Right forelimb (tissue), 1 donor: ENCODE measurements at regions not wholly inside any gene's neighbourhood (a gene's known extent, or its start where the extent isn't known, plus 50 kb on each side); places are given as distances from the start of the nearest gene placed in this dataset.

Source experiments
- DNase-seq: peaks from one replicate; pipeline ENCODE4 v3.0.0-alpha.2; 2018

DNA sequence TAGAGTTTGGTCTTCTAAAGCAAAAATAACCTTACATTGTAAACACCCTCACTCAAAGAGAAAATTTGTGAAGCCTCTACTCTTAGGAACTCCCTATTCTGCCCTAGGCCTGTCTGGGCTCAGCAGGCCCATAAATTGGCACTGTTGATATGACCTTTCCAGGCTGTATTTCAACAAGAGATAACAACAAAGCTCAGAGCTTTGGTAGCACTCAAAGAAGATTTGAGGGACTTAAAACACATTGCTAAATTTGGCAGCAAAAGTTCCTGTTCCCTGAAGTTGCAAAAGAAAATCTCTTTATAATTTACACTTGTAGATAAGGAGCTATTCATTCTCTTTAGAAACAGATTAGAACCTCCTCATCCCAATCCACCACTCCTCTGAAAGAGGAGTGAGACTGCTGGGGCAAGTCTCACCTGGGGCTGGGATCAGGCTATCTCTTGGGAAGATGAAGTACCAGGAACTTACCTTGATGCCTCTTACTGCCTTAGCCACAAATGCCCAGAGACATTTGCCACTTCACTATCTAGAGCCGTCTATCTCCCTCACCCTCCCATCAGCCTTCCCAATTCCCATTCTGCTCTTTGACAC is 110.4 kb upstream of the AKIP1 start:
- DNase-seq, result no peak

DNA sequence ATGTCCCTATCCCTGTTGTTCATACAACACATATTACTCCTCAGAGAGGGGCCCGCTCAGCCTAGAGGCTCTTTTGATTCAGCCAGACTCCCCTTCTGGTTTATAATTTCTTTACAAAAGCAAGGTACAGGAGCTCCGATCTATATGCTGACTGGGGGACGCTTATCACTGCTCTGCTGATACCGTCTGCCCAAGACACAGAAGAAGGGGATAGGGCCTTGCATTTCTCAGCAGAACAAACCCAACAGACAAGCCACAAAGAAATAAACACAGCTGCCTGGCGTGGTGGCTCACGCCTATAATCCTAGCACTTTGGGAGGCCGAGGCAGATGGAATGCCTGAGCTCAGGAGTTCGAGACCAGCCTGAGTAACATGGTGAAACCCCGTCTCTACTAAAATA is 109.9 kb upstream of the AKIP1 start:
- DNase-seq, result no peak

DNA sequence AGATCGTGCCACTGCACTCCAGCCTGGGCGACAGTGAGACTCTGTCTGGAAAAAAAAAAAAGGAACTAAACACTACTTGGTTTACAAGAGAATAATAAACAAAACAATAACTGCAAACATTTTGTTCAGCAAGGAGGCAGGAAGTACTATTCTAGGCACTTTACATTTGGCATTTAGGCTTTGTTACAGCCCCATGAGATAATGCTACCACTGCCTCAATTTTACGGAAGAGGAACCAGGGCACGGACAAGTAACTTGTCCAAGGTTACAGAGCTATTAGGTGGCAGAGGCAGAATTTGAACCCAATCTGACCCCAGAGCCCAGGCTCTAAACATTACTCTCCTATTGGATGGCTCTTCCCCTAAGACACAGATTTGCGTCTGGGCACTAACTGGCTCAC is 108.7 kb upstream of the AKIP1 start:
- DNase-seq, result no peak

DNA sequence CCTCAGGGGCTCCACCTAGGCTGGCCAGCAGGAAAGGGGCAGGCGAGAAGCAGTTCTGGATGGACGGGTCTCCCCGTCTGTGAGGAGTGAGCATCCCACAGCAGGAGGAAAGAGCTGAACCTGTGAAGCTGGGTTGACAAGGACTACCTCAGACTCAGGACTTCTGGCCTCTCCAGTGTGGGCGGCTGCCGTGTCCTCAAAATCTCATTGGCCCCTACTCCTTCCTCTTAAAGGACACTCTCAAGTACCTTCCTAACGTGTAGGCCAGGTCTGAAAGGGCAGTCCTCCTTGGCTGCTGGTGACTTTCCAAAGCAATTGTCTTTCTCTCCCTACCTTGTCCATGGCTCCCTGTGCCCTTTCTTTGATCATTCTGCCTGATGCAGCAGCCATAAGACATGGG is 107.0 kb upstream of the AKIP1 start:
- DNase-seq, result no peak

DNA sequence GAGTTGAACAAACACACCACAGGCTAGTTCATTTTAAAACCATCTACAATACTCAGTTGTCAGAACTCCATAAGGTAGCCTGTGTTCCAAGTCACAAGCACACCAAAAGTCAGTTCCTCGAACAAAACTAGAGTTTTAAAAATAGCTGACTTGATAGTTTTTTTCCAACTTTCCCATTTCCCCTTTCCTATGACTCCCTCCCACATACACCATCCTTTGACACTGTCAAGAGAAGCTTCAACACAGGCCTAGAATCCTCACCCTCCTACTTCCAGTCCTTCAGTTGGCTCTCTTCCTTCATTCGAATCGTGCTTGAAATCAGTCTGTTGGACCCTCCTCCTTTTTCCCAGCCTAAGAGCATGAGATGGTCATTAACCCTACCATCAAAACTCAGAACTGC is 105.7 kb upstream of the AKIP1 start:
- DNase-seq, result no peak

DNA sequence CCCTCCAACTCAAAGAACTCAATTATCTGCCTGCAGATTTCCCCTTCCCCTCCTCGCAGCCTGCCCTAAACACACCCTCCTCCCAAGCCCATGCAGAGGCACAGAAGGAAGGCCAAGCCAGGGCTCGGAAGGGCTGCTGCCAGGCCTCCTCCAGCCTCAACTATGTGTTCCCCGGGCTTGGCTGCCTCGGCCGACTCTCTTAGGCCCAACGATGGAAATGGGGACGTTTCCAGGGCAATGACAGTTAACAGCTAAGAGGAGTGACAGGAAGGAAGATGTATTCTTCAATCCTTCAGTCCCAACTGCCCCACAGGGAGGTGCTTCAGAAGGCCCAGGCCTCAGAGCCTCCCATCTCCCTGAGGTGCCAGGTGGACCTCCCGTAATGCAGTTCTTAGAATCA is 104.0 kb upstream of the AKIP1 start:
- no peak for DNase-seq

DNA sequence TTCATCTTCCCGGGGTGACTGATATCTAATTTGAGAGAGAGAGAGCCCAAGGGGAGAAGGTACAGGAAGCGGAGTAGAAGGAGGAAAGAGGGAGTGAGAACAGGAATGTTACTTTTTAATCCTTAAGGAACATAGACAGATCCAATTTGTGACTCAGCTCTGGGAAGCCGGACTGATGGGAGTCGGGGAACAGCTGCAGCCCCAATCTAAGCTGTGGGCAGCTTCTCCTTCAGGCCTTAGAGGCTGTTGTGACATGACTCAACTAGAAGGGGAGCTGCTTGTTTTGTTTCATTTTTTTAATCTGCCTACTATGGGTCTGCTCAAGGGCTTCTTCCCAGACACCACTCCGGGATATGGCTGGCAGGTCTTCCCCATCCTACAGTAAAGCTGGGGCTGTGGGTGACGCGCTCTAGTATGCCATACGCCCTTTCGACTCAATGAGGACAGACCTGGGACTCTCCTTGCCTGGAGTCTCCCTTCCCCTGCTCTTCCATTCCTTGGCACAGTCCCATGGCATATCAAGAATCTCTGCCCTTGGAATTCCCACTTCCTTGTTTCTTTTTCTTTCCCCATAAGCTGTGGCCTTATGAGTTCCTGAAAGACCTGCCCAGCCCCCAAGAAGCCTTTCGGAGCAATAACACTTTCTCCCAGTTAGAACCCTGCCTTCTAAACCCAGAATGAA is 103.3 kb upstream of the AKIP1 start:
- no peak for DNase-seq

DNA sequence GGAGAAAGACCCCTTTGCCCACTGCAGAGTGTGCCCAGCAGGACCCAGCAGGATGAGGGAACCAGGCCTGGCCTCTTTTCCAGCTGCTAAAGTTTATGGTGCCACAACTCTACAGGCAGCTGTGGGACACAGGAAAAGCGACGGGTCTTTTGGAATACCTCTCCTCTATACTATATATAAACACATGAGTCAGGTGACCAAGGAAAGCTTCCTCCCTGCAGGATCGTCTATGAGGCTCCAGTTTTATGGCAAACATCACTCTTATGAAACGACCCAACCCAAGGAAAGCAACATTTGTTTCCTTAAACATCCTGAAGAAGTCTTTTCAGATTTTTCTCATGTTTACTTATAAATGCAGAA is 102.8 kb upstream of the AKIP1 start:
- no peak for DNase-seq

DNA sequence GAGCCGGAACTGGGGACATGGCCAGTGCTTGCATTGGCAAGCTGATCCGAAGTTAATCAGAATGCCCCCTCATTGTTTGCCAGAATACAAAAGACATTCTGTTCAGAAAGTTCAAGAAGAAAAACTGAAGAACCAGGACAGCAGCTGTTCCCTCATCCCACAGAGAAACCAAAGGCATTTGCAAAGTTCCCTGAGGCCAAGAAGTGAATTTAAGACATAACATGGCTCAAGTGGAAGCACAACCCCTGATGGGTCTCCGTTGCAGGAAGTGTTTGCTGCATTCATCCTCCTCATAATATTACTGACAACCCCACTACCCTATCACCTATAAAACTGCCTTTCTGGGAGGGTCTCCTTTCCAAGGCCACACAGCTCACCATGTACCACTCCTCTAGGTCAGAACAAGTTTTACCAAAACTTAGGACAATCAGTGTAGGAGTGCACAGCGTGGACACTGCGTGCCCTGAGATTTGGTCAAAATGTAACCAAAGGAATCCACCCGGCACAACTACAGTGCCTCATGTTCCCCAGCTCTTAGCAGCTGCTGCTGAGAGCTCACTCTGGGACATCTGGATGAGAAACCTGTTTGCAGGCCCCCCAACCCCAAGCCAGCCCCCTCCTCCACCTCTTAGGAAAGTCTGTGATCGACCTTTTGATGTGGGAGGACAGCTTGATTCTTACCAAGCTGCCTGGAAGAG is 101.6 kb upstream of the AKIP1 start:
- no peak for DNase-seq

DNA sequence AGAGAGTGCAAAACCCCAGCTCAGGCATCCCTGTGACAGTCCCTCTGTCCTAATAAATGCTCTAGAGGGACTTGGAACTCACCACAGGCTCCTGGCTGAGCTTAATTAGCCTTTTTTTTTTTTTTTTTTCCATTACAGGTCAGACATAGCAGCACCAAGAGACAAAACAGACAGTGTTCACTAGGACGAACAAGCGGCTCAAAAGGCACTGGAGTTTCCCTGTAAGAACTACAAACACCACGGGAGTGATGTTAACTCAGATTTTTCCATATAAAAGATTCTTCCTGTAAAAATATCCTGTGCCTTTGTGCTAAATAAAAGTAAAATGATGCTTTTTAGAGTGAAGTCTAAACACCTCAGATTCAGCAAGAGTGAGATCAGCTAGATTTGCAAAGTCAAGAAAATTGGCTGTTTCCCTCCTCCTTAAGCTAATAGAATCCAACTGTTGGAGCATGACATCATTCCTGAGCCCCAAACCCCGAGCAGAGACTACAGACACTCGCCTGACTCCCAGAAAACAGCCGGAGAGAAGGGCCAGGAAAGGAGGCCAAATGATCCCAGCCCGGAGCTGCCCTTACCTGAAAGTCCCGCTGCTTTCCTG is 101.0 kb upstream of the AKIP1 start:
- no peak for DNase-seq

DNA sequence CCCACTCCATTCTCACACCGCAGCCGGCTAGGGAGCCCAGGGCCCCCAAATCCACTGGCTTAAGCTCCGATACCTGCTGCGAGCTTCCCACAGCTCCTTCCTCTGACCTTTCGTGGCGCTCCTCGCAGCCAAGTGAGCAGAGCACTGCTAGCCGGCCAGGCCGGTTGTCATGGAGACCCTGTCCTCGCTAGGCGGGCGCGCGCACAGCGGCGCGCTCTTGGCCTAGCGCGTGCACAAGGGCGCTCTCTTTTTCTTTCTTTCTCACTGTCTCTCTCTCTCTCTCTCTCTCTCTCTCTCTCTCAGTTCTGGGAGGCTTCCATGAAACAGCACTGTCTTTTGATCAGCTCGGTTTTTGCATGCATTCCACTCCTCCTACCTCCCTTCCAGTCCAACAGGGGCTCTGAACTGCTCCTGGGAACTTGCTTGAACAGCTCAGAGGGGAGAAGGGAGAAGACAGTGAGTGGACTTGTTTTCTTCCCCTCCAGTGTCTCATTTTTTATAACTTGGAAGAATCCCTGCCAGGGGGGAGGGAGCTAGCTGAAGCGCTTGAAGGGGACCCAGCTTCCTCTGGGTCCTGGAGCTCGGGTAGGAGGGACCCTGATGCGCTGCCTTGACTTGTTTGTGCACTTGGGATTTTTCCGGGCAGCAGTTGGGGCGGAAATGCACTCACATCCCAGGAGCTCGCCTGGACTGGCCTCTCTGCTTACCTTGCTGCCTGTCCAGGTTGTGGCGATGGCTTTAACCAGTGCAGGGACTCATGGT is 100.3 kb upstream of the AKIP1 start:
- DNase-seq, result peak; percentile 88

DNA sequence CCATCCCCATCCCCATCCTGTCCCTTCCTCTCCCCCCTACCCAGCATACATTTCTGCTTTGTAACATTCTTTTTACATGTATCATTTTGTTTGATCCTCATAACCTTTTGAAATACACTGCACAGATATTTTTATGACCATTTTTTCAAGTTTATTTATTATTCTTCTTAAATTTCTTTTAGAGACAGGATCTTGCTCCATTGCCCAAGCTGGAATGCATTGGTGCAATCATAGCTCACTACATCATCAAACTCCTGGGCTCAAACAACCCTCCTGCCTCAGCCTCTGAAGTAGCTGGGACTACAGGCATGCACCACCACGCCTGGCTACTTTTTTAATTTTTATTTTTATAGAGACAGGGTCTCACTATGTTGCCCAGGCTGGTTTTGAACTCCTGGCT is 99.4 kb upstream of the AKIP1 start:
- no peak for DNase-seq

DNA sequence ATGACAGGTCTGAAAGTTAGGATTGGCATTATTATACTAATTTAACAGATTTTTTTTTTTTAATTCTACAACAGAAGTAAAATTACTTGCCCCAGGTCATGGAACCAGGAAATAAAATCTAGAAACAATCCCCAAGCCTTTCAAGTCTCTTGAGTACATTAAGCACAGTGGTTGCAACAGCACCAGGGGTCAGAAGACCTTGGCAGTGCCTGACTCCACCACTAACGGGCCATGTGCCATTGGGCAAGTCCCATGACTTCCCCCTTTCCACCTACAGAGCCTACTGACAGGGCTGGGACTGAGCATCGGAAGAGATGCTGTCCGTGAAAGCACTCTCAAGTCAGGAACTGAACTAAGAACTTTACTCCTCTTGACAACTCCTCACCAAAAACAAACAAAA is 98.6 kb upstream of the AKIP1 start:
- DNase-seq, result no peak

DNA sequence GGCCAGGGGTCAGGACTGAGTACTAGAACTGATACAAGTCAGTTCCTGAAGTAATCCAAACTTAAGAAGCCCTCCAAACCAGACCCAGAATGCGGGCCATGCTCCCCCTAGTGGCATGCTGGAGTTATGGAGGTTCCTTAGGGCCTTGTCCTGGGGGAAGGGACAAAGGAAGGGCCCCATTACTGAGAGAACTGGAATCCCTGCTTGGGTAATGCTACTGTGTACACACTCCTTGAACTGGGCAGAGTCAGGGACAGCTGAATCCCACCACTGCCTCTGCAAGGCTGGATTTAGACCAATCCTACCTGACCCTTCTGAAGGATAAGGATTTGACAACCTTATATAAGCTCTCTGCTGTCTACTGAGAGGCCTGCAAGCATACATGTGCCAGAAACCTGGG is 97.3 kb upstream of the AKIP1 start:
- peak; percentile 86 for DNase-seq

DNA sequence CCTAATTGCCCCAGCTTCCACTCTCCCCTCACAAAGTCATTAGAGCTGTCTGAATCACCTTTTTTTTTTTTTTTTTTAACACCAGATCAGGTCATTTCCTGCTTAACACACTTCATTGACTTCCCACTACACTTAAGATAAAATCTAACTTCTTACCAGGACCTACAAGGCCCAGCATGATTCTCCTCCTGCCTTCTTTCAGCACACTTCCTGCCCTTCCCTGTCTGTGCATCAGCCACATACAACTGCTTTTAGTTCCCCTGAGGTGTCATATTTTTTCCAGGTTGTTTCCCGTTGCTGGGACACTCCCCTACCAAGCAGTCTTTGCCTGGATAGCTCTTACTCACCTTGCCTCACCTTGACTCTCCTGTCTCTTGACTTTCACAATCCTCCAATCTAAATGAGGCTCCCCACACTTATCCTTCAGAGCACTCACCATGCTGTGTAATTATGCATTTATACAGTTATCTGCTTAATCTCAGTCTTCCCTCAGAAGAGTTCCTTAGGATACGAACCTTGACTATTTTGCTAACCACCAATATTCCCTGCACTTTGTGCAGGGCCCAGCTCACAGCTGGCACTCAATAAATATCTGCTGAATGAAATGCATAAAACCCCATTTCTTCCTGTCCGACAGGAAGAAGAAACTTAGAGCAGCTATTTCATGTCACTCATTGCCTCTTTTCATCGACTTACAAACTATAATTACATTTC is 96.6 kb upstream of the AKIP1 start:
- DNase-seq, result no peak

DNA sequence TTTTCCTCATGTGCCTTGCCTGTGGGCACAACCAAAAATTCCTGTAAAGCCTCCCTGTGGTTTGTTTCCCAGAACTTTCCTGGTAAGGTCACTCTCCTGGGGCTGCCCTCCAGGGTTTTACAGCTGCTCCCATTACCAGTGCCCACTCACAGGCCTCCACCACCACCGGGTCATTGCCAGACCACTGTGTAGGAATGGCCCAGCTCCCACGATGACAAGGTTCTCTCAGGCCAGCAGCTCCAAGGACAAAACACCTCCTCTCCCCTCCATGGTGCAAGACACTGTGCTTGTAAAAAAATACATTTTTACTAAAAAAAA is 96.1 kb upstream of the AKIP1 start:
- no peak for DNase-seq

DNA sequence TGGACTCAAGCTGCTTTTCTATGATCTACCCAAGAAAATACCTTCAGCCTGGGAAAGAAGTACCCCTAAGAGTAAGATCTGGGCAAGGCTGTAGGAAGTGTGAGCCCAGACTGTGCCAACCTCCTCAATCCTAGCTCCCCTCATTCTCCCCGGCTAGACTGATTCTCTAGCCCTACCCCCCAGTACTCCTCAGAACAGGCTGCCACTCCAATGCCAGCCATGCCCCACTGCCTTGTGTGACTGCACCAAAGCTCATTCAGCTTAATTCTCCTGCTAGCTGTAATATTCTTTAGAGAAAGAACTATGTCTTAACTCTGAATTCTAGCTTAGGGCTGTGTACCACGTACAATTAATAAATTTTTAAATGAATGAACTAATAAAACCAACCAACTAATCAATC is 92.6 kb upstream of the AKIP1 start:
- DNase-seq, result no peak

DNA sequence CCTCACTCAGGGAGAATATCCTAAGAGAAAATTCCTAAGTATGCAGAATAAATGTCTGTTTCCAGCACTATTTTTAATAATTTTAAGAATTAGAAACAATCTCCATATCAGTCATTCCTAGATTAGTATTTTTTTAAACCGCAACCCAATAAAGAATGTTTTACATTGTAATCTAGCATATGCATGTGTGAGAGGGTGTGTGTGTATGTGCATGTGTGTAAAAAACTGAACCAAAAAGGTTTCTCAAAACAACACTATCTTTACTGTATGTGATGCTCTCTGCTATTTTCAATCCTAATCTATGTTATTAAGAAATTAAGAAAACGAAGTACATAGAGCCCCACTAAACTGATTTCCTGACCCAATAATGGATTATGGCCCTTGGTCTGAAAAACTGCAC is 90.6 kb upstream of the AKIP1 start:
- no peak for DNase-seq

DNA sequence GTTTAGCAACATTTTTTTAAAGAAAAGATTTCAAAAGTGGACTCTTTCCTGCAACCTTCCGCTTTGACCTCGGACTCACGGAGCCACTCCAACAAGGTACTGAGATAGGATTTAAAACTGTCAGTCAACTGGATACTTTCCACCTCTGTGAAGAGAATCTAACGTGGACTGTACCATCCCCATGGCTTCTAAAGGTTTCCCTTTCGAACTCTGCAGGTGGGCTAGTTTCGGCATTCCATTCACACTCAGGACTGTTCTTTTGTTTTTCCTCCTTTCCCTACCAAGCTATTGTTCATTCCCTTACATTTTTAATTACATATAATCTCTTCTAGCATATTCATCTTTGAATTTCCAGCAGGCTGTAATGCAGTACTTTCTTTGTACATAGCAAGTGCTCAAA is 88.5 kb upstream of the AKIP1 start:
- DNase-seq, result no peak

DNA sequence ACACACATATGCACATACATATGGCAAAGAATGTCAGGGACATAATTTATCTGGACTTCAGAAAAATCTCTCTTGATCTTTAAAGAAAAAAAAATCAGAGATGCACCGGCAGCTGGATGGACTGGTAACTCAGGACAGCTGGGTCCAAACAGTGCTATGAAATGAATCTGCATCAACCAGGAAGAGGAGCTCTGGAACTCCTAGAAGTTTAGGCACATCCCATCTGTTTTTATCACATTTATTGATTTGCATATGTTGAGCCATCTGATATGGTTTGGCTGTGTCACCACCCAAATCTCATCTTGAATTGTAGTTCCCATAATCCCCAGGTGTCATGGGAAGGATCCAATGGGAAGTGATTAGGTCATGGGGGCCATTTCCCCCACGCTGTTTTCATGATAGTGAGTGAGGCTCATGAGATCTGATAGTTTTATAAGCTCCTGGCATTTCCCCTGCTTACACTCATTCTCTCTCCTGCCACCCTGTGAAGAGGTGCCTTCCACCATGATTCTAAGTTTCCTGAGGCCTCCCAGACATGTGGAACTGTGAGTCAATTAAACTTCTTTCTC is 87.7 kb upstream of the AKIP1 start:
- DNase-seq, result no peak

DNA sequence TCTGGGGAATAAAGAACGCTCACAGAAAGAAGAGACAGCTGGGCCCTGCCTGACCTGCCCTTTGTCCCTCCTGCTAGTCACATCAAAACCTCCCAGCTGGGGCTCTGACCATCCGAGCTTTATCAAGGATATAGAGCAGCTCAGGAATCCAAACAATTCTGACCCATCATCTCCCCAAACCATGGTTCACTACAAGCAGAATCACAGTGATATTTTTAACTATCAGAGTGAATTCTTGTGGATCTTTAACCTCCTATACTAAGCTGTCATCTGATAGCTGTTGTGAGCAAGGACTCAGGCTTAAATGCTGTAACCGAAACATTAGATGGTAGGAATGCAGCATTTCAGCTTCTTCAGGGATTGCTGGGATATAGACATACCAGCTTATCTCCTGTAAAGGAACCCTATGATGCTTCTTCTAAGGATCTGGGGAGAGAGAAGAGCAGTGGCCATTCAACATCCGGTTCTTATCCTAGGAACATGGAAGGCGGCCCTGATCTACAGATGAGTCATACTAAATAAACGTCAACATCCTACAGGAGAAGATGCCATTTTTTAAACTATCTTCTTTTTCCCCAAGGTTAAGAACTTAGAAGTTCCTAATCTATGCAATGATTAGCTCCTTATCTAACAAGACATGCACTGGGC is 84.7 kb upstream of the AKIP1 start:
- DNase-seq, result no peak

DNA sequence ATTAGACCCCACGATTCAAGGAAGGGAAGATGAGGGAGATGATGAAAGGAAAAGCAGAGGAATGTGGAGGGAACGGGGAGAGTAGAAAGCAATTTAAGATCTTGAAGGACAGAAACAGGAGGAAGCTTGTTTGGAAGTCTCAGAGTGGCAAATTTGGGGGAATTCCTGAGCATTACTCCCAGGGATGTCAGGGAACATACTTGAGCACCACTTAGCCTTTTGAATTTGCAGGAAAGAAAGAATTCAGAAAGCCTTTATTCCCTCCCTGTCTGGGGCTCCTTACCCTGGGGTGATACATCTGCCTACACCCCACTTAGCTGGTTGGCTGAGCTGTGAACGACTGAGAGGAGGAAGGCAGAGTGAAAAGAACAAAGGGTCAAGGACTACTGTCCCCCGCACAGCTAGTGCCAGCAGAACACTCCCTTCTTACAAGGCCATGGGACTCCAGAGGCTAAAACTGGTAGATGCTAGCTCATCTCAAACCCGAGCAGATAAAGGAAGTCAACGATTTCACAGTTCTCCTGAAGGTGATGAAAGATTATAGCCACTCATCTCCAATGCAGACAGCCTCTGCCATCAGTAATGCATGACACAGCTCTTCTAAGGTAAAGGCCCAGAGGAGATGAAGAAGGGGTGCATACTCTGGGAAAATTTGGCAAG is 84.0 kb upstream of the AKIP1 start:
- no peak for DNase-seq
